ENCODE measurements at regions not wholly inside any gene's neighbourhood (a gene's known extent, or its start where the extent isn't known, plus 50 kb on each side); places are given as distances from the start of the nearest gene placed in this dataset.
"Not testable (repeated sequence)": the region's sequence is repeated elsewhere in the genome, so short reads cannot be mapped to it uniquely, and the experiment has no call there.

- H3K36me3 ChIP-seq; DNase-seq (ENCODE audit: low spot score); H3K4me1 ChIP-seq (replicated peaks); H3K9me3 ChIP-seq; H3K27me3 ChIP-seq (replicated peaks; ENCODE audit: insufficient read depth); H3K4me3 ChIP-seq; H3K27ac ChIP-seq; intact Hi-C loops (cut with DNase I): not testable (repeated sequence)
- 78% methylated on average over 3 of the region's 3 CpGs for WGBS
Measured at GRCh38 chr16:88149663-88150062, 198.4 kb downstream of the BANP start.

- H3K4me3 ChIP-seq; H3K27ac ChIP-seq; H3K4me1 ChIP-seq (replicated peaks); intact Hi-C loops (cut with DNase I); DNase-seq (ENCODE audit: low spot score); H3K27me3 ChIP-seq (replicated peaks; ENCODE audit: insufficient read depth); H3K9me3 ChIP-seq; H3K36me3 ChIP-seq: not testable (repeated sequence)
- 45% methylated on average over 27 of the region's 27 CpGs for WGBS
Measured at GRCh38 chr16:88150456-88151128, 199.4 kb downstream of the BANP start.

- intact Hi-C loops (cut with DNase I); H3K36me3 ChIP-seq; H3K4me1 ChIP-seq (replicated peaks); H3K27me3 ChIP-seq (replicated peaks; ENCODE audit: insufficient read depth); H3K27ac ChIP-seq; H3K9me3 ChIP-seq; DNase-seq (ENCODE audit: low spot score); H3K4me3 ChIP-seq: not testable (repeated sequence)
- 66% methylated on average over 18 of the region's 25 CpGs for WGBS
Measured at GRCh38 chr16:88151129-88151499, 199.9 kb downstream of the BANP start.

GRCh38 chr16:88151859-88152843, 200.9 kb downstream of the BANP start:
- H3K36me3 ChIP-seq; H3K4me1 ChIP-seq (replicated peaks); H3K4me3 ChIP-seq; H3K27me3 ChIP-seq (replicated peaks; ENCODE audit: insufficient read depth); H3K27ac ChIP-seq; DNase-seq (ENCODE audit: low spot score); intact Hi-C loops (cut with DNase I); H3K9me3 ChIP-seq: not testable (repeated sequence)
- WGBS = 66% methylated on average over 27 of the region's 27 CpGs

GRCh38 chr16:88152879-88153278, 201.6 kb downstream of the BANP start:
- WGBS = 49% methylated on average over 20 of the region's 20 CpGs
- H3K27me3 ChIP-seq (replicated peaks; ENCODE audit: insufficient read depth); H3K27ac ChIP-seq; H3K4me3 ChIP-seq; DNase-seq (ENCODE audit: low spot score); H3K36me3 ChIP-seq; H3K9me3 ChIP-seq; H3K4me1 ChIP-seq (replicated peaks); intact Hi-C loops (cut with DNase I): not testable (repeated sequence)

GRCh38 chr16:88153516-88153915, 202.3 kb downstream of the BANP start:
- 94% methylated on average over 12 of the region's 12 CpGs for WGBS
- H3K4me3 ChIP-seq; H3K9me3 ChIP-seq; H3K4me1 ChIP-seq (replicated peaks); H3K27ac ChIP-seq; H3K27me3 ChIP-seq (replicated peaks; ENCODE audit: insufficient read depth); intact Hi-C loops (cut with DNase I); DNase-seq (ENCODE audit: low spot score); H3K36me3 ChIP-seq: not testable (repeated sequence)

GRCh38 chr16:88154886-88155285, 203.7 kb downstream of the BANP start:
- DNase-seq (ENCODE audit: low spot score); intact Hi-C loops (cut with DNase I): not testable (repeated sequence)
- 90% methylated on average over 8 of the region's 8 CpGs for WGBS

GRCh38 chr16:88155681-88156080, 204.4 kb downstream of the BANP start:
- H3K36me3 ChIP-seq; H3K27ac ChIP-seq; intact Hi-C loops (cut with DNase I); H3K4me1 ChIP-seq (replicated peaks); H3K27me3 ChIP-seq (replicated peaks; ENCODE audit: insufficient read depth); H3K4me3 ChIP-seq; DNase-seq (ENCODE audit: low spot score); H3K9me3 ChIP-seq: not testable (repeated sequence)
- WGBS = 94% methylated on average over 10 of the region's 10 CpGs

More at GRCh38 chr16:88154886-88155285, 203.7 kb downstream of the BANP start:
- H3K27me3 ChIP-seq (replicated peaks; ENCODE audit: insufficient read depth); H3K9me3 ChIP-seq; H3K27ac ChIP-seq; H3K4me1 ChIP-seq (replicated peaks); H3K36me3 ChIP-seq; H3K4me3 ChIP-seq: not testable (repeated sequence)

GRCh38 chr16:88156640-88157283, 205.5 kb downstream of the BANP start:
- 71% methylated on average over 7 of the region's 14 CpGs for WGBS
- not testable (repeated sequence) for H3K9me3 ChIP-seq; DNase-seq (ENCODE audit: low spot score)

GRCh38 chr16:88157686-88158085, 206.5 kb downstream of the BANP start:
- H3K4me3 ChIP-seq; H3K9me3 ChIP-seq; H3K36me3 ChIP-seq; H3K27ac ChIP-seq; intact Hi-C loops (cut with DNase I); DNase-seq (ENCODE audit: low spot score); H3K4me1 ChIP-seq (replicated peaks); H3K27me3 ChIP-seq (replicated peaks; ENCODE audit: insufficient read depth): not testable (repeated sequence)
- 98% methylated on average over 7 of the region's 12 CpGs for WGBS

More at GRCh38 chr16:88156640-88157283, 205.5 kb downstream of the BANP start:
- H3K27ac ChIP-seq; H3K27me3 ChIP-seq (replicated peaks; ENCODE audit: insufficient read depth); intact Hi-C loops (cut with DNase I); H3K4me1 ChIP-seq (replicated peaks); H3K36me3 ChIP-seq; H3K4me3 ChIP-seq: not testable (repeated sequence)

- DNase-seq (ENCODE audit: low spot score); H3K36me3 ChIP-seq; H3K4me3 ChIP-seq; H3K4me1 ChIP-seq (replicated peaks); intact Hi-C loops (cut with DNase I); H3K27ac ChIP-seq; H3K9me3 ChIP-seq; H3K27me3 ChIP-seq (replicated peaks; ENCODE audit: insufficient read depth): not testable (repeated sequence)
- WGBS = 80% methylated on average over 19 of the region's 20 CpGs
Measured at GRCh38 chr16:88158256-88159045, 207.2 kb downstream of the BANP start.

All from prostate gland (tissue), 2 donors.